ENCODE measurements at regions not wholly inside any gene's neighbourhood (a gene's known extent, or its start where the extent isn't known, plus 50 kb on each side); places are given as distances from the start of the nearest gene placed in this dataset.

GRCh38 chr6:99736302-99736701 is 129.7 kb downstream of the PRDM13 start:
- DNase-seq (ENCODE audit: extremely low read depth, low read depth), result no peak
- no peak for TF ChIP-seq CTCF (IDR thresholded peaks at IDR 0.05; ENCODE audit: low read depth, low read length)

GRCh38 chr6:99739526-99739925 is 132.9 kb downstream of the PRDM13 start:
- DNase-seq (ENCODE audit: extremely low read depth, low read depth), result no peak
- TF ChIP-seq CTCF (IDR thresholded peaks at IDR 0.05; ENCODE audit: low read depth, low read length), result no peak

GRCh38 chr6:99741092-99741491 is 134.5 kb downstream of the PRDM13 start:
- DNase-seq (ENCODE audit: extremely low read depth, low read depth), result no peak
- TF ChIP-seq CTCF (IDR thresholded peaks at IDR 0.05; ENCODE audit: low read depth, low read length), result no peak

GRCh38 chr6:99743647-99744046 is 137.0 kb downstream of the PRDM13 start:
- TF ChIP-seq CTCF (IDR thresholded peaks at IDR 0.05; ENCODE audit: low read depth, low read length), result no peak
- no peak for DNase-seq (ENCODE audit: extremely low read depth, low read depth)

- no peak for DNase-seq (ENCODE audit: extremely low read depth, low read depth)
- no peak for TF ChIP-seq CTCF (IDR thresholded peaks at IDR 0.05; ENCODE audit: low read depth, low read length)
These were observed 139.0 kb downstream of the PRDM13 start for GRCh38 chr6:99745651-99746050.

- TF ChIP-seq CTCF (IDR thresholded peaks at IDR 0.05; ENCODE audit: low read depth, low read length), result peak; percentile 78
- peak; percentile 46 for DNase-seq (ENCODE audit: extremely low read depth, low read depth)
These were observed 139.7 kb downstream of the PRDM13 start for GRCh38 chr6:99746261-99746895.

- DNase-seq (ENCODE audit: extremely low read depth, low read depth), result no peak
These were observed 155.1 kb downstream of the PRDM13 start for GRCh38 chr6:99761711-99762110.

More at GRCh38 chr6:99761711-99762110, 155.1 kb downstream of the PRDM13 start:
- no peak for TF ChIP-seq CTCF (IDR thresholded peaks at IDR 0.05; ENCODE audit: low read depth, low read length)

Measured in AG09319 (cell line).